NCI-H226 (cell line): ENCODE measurements at regions not wholly inside any gene's neighbourhood (a gene's known extent, or its start where the extent isn't known, plus 50 kb on each side); places are given as distances from the start of the nearest gene placed in this dataset.

Source experiments
- DNase-seq: peaks from one replicate; pipeline ENCODE4 v3.0.0-alpha.2; 2015

DNA sequence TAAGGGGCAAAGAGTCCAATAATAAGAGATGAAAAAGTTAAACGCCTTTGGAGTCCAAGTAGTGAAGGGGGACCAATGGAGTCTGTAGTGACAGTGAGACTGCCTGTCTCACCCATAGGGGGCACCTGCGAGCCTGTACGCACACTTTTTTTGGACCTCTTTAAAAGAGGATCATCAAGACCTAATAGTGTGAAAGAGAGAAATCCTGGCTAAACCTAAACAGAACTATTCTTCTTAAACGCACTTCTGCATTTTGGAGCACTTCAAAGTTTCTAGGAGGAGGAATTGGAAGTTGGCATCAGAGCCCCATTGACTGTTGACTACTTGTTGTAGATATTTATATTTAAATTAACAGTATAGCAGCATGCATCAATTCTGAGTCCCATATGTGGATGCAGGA is 636.1 kb upstream of the KLF4 start:
- DNase-seq = no peak

DNA sequence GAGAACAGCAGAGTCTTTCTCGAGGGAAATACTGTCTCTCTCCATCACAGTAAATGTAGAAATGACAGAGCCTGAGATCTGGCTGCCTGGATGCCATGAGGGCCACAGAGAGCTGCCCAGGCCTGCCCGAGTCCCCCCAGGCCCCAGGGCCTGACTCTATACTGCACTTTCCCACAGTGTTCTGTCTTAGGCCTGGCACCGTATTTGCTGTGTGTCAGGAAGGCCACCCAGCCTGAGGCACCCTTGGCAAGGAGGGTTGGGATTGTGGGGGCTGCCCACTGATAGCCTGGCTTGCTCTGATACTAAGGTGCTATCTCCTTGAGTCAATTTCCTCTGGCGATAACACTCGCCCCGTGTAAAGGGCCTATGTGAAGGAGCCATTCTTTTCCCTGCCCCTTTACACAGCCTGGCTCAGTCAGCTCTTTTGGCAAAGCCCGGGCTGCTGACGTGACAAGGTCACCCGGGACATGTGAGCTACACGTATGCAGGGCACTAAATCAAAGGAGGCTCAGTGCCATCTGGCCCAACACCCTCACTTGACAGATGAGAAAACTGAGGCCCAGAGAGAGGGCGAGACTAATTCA is 630.1 kb upstream of the KLF4 start:
- DNase-seq = peak; percentile 24

DNA sequence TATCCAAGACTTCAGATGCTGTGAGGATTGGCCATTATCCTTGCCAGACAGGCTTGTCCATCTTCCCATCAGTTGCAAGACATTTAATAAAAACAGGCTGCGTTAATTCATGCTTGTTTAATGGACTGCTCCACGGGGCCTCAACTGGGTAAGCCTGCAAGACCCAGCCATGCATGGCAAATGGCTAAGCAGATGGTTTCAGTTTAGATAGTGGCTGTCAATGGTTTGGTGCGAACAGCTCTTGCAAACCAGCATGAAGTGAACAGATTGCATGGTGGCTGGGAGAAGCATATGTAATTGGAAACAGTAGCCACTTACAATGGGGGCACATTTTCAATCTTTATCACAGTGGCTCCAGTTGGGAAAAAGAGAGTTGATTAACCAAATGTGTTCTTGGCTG is 628.2 kb upstream of the KLF4 start:
- no peak for DNase-seq

DNA sequence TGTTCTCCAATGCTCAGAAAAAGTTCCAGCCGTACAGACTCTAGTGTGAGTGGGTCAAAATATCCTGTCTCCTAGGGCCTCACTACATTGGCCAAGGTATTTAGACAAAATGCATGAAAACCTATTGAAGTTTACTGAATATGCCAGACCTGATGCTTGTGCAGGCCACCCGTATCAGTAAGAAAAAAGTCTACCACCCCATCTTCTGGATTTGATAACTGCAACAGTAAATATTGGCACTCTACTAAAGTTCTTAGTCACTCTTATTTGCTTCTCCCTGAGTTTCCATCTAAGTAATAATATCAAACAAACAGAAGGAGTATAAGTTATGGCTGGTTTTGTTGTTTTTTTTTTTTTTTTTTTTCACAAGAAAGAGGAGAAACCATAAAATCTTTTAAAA is 627.7 kb upstream of the KLF4 start:
- DNase-seq = no peak

DNA sequence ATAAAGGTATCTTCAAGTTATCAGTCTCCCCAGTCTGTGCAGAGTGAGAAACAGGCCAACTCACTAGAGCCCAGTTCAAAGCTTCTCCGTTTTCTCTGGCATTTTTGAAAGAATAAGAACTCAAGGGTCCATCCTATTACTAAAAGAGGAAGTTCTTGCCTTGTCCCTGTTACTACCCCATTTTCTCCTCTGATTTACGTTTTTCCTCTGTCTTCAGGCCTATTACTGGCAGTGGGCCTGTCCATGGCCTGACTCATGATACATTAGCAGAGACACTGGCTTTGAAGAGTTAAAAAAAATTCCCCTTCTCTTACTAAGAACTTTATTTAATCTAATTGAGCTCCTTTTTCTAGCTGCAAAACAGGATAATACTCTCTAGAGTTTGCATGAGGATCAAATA is 624.0 kb upstream of the KLF4 start:
- no peak for DNase-seq

DNA sequence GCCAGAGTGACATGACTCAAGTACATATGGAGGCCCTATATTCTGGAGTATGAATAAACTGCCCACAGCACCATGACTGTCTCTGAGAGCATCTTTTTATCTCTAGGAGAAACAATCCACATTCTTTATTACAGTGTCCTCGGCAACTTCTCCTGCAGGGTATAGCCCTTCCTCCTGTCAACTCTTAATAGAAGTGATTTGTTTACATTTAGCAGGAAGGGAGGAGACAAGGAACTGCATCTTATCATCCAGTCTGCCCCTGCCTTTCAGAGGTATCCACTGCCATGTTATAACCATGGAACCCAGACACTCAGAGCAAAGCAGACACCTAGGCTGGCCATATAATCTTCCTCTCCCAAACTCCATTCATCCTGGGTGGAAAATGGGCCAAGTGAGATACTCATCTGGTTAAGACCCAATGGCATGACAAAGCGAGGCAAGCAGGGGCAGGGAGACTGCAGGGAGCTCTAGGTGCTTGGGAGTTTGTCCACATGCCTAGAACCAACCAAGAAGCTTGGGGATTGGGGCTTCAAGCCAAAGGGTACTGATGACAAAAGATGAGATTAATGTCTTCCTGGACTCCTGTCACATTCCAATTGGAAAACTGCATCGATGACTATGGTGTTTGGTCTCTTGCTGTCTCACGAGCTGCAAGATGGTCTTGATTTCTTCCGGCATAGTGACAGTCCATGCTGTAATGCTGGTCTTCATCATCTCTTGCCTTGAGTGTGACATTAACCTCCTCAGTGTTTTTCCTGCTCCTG is 620.5 kb upstream of the KLF4 start:
- no peak for DNase-seq

DNA sequence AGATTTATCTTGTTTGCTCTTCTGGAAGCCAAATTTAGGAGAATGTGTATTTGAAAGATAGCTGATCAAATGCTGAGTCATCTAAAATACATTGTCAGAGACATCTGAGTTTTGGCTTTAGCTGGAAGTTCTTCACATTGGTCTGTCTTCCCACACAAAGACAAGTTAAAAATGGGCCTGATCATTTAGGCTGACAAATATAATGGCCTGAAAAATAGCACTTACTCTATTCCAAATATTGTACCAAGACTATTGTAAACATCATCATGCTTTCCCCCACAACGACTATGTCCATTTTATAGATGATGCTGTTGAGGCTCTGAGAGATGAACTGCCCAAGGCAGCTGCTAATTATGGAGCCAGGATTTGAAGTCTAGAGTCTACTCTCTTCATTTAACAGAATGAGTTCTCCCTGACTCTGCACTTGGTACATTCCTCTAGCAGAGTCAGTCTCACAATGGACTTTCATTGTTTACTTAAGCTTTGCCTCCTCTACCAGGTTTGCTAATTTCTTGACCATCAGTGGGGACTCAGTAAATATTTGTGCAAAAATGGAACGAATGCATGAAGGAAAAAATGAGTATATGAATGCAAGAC is 619.4 kb upstream of the KLF4 start:
- no peak for DNase-seq

DNA sequence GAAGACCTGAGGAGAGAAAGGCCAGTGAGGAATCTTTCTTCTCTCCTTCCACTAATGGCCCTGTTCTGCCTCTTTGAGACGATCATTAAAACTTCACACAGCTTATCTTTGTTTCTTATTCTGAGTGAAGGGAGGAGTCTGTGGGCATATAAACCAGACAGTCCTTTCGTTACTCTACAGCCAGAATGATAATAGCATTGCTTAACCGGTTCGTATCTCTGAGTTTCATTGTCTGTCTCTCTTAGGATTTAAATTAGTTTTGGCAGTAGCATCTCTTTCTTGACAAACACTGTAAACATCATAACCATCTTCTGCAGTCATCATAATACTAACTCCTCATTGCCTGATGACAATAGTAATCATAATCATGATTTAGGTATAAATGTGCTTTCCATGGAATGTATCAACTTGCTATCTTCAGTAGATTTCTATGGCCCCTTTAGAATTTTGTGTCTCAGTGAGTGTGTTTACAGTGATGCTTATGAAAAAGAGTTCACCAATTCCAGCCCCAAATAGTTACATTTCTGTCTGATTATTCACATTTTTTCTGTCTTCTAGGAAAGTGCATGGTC is 618.8 kb upstream of the KLF4 start:
- DNase-seq = no peak

DNA sequence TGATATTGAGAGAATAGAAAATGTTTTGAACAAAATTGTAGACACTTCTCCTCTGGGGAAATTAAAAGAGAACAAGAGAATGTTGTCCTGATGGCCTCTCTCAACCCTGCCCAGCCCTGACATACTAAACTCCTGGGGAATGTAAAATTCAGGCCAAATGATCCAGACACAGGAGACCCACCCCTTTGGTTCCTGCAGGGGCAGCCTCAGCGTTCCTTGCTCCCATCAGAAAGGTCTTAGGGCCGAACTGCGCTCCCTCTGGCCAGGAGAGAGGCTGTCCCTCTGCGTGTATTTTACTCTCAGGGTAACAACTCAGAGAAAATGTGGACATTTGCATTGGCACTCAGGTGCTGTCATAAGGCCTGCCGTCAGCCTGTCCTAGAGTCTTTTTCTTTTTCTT is 616.3 kb upstream of the KLF4 start:
- DNase-seq = no peak

DNA sequence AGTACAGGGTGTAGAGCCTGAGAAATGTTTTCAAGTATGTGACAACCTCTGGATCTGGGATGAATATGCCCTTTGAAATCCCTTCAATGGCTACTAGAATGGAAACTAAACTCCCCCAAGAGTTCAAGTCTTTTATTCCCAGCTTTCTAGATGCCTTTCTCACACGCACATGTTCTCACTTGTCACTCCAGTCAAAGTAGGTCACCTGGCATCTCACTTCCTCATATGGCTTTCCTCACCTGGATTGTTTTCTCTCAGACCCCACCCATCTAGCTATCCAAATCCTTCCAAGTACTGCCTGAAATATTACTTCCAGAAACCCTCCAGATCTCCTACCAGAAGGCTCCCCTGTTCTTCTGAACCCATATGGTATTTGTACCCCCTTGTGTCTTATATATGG is 615.4 kb upstream of the KLF4 start:
- DNase-seq = no peak

DNA sequence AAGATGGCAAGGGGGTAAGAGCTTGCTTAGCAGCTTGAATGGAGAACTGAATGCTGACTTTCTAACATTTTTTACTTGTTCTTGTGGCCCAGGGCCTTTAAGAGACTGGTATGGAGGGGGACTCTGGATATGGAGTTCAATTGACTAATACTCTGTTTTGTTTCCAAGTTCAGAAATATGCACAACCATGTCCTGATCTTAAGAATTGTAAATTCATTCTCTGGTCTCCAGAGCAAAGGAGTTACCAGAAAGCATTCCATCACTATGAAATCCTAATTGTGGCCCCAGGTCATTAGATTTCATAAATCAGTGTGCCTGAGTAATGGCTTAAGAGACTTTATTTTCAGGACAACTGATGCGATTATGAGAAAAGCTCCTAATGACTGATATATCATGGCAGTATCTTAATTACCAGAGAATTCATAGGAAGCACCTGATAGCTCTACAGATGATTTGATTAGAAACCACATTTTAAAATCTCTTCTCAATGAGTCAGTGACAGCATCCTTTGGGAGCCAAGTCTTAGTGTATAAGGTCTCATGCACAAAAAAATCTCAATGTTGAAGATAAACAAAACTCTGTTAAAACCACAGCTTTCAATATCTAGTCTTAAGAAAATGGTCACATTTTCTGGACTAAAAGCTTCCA is 613.6 kb upstream of the KLF4 start:
- DNase-seq = peak; percentile 24

DNA sequence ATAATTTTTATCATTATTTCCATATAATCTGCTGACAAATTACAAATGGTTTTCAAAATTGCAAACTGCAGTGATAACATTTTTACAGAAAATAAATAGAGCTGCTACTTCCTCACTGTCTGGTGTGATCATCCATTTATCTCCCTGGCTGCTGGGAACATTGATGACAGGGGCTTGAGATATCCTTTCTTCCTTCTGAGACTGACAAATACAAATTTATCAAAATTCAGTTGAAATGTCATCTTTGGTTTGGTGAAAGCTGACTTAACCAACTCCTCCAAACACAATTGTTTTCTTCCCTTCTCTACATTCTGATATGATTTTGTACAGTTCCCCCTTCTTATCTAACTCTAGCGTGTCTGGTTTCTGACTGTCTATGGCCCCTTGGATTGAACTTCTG is 611.8 kb upstream of the KLF4 start:
- no peak for DNase-seq

DNA sequence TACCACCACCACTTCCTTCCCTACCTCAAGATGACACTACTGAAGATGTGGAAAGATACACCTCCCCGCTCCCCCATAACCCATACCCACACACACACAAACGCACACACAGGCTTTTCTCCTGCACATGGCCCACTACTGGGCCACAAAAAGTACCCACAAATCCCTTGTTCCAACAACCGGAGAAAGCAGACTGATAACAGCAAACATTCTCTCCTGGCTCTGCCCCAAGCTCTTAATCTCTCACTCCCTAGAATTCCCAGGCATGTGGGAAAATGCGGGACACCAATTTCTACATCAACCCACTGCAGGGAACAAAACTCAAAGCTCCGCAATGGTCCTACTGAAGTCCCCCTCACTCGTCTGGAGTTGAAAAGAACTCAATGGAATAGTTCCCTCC is 611.0 kb upstream of the KLF4 start:
- peak; percentile 61 for DNase-seq

DNA sequence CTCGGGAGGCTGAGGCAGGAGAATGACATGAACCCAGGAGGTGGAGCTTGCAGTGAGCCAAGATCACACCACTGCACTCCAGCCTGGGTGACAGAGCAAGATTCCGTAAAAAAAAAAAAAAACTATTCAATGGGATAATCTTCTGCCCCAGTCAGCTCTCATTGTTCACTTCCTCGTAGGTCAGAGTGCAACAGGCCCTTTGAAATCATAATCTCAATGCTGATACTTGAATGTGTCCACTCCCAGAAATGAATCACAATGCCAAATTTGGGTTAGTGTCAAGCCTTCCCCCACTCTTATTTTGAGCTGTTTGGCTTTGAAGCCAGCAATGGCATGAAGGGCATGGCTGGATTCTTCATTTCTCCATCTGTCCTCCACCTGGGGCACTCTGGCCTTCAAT is 610.3 kb upstream of the KLF4 start:
- no peak for DNase-seq

DNA sequence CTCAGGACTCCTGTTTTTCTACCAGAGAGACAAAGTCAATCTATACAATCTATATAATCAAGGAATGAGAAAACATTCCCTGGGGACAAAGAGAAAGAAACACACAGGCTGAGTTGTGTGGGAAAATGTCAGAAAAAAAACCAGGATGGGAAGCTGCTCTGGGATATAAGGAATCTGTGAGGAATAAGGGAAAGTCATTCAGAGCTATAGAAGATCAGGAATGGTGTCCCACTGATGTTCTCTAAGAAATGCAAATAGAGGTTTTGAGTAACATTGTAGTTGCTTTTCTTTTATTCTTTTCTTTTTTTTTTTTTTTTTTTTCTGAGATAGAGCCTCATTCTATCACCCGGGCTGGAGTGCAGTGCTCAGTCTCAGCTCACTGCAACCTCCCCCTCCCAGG is 605.9 kb upstream of the KLF4 start:
- no peak for DNase-seq

DNA sequence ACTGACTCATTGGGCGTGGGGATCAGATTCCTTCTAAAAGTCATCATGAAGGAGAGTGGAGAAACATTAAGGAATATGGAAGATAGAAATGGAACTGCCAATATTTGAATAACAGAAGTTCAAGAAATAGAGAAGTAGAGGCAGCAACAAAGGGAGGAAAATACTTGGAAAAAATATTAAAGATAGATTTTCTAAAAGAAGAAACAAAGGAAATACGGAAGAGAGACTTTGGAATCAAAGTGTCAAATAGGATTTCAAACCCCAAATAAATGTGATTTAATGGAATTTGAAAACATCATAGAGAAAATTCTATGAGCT is 605.1 kb upstream of the KLF4 start:
- peak; percentile 43 for DNase-seq

DNA sequence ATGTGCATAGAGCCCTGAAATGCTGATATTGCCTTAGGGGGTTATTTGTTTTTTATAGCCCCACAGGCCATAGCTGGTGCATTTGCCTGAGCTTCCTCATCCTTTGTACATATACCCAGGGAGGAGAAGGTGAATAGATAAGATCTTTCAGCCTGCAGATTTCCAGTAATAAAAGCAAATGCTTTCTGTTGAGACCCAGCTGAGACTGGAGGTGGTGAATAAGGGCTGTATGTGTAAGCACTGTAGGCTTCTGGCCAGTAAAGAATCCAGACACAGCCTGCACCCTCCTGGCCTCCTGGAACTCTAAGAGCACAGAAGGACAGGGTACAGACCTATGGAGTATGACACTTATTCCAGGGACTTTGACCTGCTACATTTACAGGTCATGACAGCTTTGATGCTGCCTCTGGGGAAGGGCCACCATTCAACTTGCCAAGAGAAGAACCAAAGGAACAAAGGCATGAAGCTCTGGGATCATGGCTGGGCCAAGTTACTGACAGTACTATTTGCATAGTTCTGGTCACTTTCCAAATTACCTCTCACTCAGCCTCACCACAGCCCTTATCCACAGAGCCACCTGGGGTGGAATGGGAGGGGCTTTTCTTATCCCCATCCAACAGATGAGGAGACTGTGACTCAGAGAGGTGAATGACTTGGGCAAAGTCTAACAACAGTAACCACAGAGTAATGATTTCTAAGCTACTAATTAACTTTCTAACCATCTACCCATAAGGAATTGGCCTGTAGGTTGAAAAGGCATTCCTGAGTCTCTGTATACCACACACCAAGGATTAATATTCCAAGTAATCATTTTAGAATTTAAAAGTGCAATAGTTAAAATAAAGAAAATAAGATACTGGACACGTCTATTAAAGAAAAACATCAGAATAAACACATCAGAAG is 604.5 kb upstream of the KLF4 start:
- peak; percentile 67 for DNase-seq

DNA sequence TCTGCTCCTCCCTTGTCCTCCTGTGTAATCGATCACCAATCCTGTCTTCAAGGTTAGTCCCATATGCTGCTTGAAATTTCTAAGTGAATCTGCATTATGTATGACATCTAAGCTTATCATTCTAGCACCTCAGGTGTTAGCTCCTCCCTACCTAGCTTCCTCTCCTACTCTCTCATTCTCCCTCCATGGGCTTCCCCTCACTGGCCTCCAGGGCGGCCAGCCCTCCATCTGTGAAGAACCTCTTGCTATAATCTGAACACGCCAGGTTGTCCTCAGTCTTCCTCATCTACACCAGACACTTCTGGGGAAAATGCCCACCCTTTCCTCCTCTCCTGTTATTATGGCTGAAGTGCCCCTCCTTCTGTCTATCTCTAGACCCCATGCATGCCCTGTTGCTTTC is 599.3 kb upstream of the KLF4 start:
- no peak for DNase-seq

DNA sequence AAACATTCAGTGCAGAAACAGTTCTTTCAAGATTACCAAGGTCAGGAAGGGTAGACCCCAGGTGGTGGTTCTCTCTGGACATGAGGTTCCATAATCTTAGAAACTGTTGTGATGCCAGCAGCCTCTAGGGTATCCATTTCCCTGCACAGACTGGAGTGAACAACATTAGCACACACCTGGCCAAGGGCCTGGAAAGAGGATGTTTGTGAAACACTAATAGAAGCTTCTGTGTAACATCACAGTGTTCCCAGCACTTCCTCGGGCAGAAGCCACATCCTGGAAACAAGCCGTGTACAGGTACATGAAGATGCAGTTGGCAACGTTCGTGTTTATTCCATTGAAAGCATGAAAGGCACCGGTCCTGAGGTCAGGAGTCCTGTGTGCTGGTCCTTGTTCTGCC is 598.2 kb upstream of the KLF4 start:
- DNase-seq = no peak

DNA sequence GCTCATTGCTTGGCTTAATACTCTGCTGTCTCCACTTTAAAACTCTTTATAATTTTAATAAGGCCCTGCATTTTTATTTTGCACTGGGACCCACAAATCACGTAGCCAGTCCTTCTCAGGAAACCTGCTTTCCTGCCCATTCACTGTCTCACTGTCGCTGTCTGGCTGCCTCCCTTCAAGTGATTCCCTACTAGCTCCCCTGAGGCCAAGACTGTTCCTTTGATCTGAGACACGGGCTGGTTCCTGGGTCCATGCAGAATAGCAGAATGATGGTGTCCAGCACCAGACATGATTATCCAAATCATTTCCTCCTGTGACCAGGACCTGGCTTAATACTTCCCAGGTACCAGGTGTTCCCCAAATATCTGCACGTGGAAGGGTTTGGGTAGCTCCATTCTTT is 597.1 kb upstream of the KLF4 start:
- no peak for DNase-seq

DNA sequence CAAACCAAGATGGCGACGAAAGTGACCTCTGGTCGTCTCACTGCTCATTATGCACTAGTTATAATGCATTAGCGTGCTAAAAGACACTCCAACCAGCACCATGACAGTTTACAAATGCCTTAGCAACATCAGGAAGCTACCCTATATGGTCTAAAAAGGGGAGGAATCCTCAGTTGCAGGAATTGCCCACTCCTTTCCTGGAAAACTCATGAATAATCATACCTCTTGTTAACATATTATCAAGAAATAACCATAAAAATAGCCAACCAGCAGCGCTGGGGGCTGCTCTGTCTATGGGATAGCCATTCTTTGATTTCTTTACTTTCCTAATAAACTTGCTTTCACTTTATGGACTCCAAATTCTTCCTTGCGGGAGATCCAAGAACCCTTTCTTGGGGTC is 595.7 kb upstream of the KLF4 start:
- no peak for DNase-seq

DNA sequence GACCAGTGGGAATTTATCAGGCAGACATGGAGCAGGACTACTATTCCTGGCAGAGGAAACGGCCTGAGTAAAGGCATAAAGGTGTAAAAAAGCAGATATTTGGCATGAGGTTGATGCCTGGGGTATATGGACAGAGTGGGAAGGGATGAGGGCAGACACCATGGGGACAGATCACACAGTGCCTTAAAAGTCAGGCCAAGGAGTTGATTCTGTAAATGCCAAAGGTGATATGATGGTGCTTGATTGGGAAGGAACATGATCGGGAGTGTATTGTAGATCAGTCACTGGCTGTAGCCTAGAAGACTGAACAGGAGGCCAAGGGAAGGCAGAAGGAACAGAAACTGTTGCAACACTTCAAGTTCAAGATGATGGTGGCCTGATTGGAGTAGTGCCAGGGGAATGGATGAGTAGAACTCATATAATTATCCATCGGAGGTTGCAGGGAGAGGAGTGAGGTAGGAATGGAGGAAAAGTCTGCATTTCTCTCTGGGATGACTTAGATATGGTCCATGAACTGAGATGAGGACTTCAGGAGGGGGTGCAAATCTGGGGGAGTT is 594.3 kb upstream of the KLF4 start:
- no peak for DNase-seq
